A549 (cell line): ENCODE measurements at regions not wholly inside any gene's neighbourhood (a gene's known extent, or its start where the extent isn't known, plus 50 kb on each side); places are given as distances from the start of the nearest gene placed in this dataset.

Source experiments
- HDAC2 ChIP-seq: fragments of 200-600 bp; sonication (generic); IDR thresholded peaks from 2 replicates; pipeline ENCODE4 v1.6.1; 2016
- POLR2AphosphoS2 ChIP-seq: conservative IDR thresholded peaks from 2 replicates; pipeline ENCODE4 v1.6.1; 2012; ENCODE audit warnings: low read length, improper control_type of control experiment, inconsistent platforms

DNA sequence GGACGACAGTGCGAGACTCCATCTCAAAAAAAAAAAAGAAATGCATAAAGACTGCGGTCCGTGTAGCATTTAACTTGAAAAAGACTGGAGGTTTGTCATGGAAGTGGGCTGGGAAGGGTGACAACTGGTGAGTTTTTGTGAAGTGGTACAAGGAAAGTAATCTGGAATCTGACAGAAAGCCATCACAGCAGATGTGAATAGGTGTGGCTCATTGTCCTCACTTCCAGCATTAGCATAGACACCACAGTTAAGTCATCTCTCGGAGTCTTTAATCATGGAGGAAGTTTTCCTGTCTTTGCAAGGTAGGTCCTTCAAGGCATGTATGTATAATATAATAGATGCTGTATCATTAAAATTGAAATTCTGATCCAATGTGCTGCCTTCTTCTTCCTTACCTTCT is 453.2 kb downstream of the TFAP2A start:
- no peak for TF ChIP-seq POLR2AphosphoS2
- no peak for TF ChIP-seq HDAC2
